Rectal smooth muscle tissue (tissue), 1 donor: ENCODE measurements at regions not wholly inside any gene's neighbourhood (a gene's known extent, or its start where the extent isn't known, plus 50 kb on each side); places are given as distances from the start of the nearest gene placed in this dataset.

ENCODE experiments used
- H3K27ac ChIP-seq: one replicate; pipeline ENCODE4 v1.7.0; 2013; ENCODE audit warnings: low read depth, low read length, inconsistent platforms
- H3K27me3 ChIP-seq: one replicate; pipeline ENCODE4 v1.7.0; 2013; ENCODE audit warnings: low read length; ENCODE audit not compliant: control insufficient read depth, insufficient read depth
- H3K36me3 ChIP-seq: one replicate; pipeline ENCODE4 v1.7.0; 2013; ENCODE audit warnings: low read length; ENCODE audit not compliant: control insufficient read depth, insufficient read depth
- H3K4me1 ChIP-seq: one replicate; pipeline ENCODE4 v1.7.0; 2013; ENCODE audit warnings: low read length; ENCODE audit not compliant: control insufficient read depth, insufficient read depth
- H3K4me3 ChIP-seq: one replicate; pipeline ENCODE4 v1.7.0; 2013; ENCODE audit warnings: low read length
- H3K9ac ChIP-seq: one replicate; pipeline ENCODE4 v1.7.0; 2013; ENCODE audit warnings: low read length

- Histone ChIP-seq H3K4me3 (no peak overlapping the region), H3K27me3 (no peaks in the 10 kb centered on the region), H3K4me1 (no peaks in the 10 kb centered on the region), H3K9ac (no peak overlapping the region), H3K27ac (no peak overlapping the region), H3K36me3 (no peaks in the 10 kb centered on the region)
These were observed 175.8 kb upstream of the GRIN2B start for GRCh38 chr12:14157088-14157747.

GRCh38 chr12:14164266-14164665 lies 182.9 kb upstream of the GRIN2B start:
- H3K27me3 ChIP-seq = no peaks in the 10 kb centered on the region
- no peak overlapping the region for H3K27ac ChIP-seq
- no peak overlapping the region for H3K9ac ChIP-seq
- no peaks in the 10 kb centered on the region for H3K36me3 ChIP-seq
- H3K4me3 ChIP-seq = no peak overlapping the region
- no peaks in the 10 kb centered on the region for H3K4me1 ChIP-seq

- no peaks in the 10 kb centered on the region for H3K4me1 ChIP-seq
- no peaks in the 10 kb centered on the region for H3K27me3 ChIP-seq
- no peaks in the 10 kb centered on the region for H3K36me3 ChIP-seq
- H3K4me3 ChIP-seq = no peak overlapping the region
- no peak overlapping the region for H3K27ac ChIP-seq
- H3K9ac ChIP-seq = no peak overlapping the region
These were observed 185.7 kb upstream of the GRIN2B start for GRCh38 chr12:14167005-14167628.

- H3K4me3 ChIP-seq = no peak overlapping the region
- no peak overlapping the region for H3K27ac ChIP-seq
- H3K27me3 ChIP-seq = no peaks in the 10 kb centered on the region
These were observed 187.9 kb upstream of the GRIN2B start for GRCh38 chr12:14169281-14169680.

DNA sequence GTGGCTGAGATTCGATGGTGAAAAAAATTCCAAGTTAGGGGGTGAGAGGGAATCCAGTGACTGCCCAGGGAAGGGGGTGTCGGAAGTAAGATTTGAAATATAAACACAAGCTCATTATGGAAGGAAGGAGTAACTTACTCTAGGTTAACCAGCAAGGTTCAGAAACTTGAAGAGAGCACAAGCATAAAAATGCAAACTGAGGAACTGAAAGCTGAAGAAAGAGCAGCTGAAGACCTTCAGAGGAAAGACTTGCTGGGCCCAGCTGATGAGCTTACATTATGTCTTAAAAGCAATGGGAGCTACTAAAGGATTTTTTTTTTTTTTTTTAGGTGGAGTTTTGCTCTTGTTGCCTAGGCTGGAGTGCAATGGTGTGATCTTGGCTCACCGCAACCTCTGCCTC lies 189.7 kb upstream of the GRIN2B start:
- Histone ChIP-seq H3K36me3 (no peaks in the 10 kb centered on the region), H3K27ac (no peak overlapping the region), H3K4me1 (no peaks in the 10 kb centered on the region), H3K9ac (no peak overlapping the region), H3K4me3 (no peak overlapping the region), H3K27me3 (no peaks in the 10 kb centered on the region)

More at GRCh38 chr12:14169281-14169680, 187.9 kb upstream of the GRIN2B start:
- no peaks in the 10 kb centered on the region for H3K4me1 ChIP-seq
- H3K36me3 ChIP-seq = no peaks in the 10 kb centered on the region
- no peak overlapping the region for H3K9ac ChIP-seq

GRCh38 chr12:14175206-14175605 lies 190.3 kb upstream of the ATF7IP start:
- H3K4me3 ChIP-seq = no peak overlapping the region
- H3K9ac ChIP-seq = no peak overlapping the region
- H3K27ac ChIP-seq = no peak overlapping the region
- no peaks in the 10 kb centered on the region for H3K27me3 ChIP-seq
- no peaks in the 10 kb centered on the region for H3K36me3 ChIP-seq
- no peaks in the 10 kb centered on the region for H3K4me1 ChIP-seq

DNA sequence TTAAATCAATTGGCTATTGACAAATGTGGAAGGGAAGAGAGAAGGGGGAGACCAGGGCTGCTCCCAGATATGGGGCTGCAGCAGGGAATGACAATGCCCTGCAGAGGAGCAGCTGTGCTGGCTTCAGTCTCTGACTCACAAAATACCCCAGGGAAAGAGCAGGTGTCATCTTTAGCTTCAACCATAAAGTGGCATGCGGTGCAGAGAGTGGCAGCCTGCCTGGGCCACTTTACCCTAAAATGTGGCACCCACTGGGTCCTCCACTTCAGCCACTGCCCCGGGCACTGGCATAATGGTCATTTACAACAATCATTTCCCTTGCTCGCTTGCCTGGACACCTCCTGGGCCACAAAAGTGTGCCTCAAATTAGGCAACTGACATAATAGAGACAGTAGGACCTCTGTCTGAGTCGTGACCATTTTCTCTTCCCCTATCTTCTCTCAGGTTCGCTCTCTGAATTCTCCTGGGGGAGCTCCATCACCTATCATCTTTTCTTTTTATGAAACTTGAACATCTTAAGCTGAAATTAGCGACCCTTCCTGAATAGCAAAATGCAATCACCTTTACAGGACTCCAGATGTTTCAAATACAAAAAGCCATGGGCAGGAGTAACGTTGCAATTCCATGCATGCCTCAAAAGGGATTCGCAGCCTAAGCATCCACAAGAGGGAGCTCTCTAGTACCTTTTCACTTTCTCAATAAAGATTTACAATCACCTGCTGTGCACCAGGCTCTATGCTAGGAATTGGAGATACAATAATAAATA lies 179.9 kb upstream of the ATF7IP start:
- H3K9ac ChIP-seq = no peak overlapping the region
- H3K4me3 ChIP-seq = no peak overlapping the region
- no peaks in the 10 kb centered on the region for H3K36me3 ChIP-seq
- H3K27ac ChIP-seq = no peak overlapping the region
- H3K4me1 ChIP-seq = no peaks in the 10 kb centered on the region
- no peaks in the 10 kb centered on the region for H3K27me3 ChIP-seq

GRCh38 chr12:14186193-14186502 lies 179.3 kb upstream of the ATF7IP start:
- Histone ChIP-seq H3K4me1 (no peaks in the 10 kb centered on the region), H3K4me3 (no peak overlapping the region), H3K27me3 (no peaks in the 10 kb centered on the region), H3K9ac (no peak overlapping the region), H3K27ac (no peak overlapping the region), H3K36me3 (no peaks in the 10 kb centered on the region)

DNA sequence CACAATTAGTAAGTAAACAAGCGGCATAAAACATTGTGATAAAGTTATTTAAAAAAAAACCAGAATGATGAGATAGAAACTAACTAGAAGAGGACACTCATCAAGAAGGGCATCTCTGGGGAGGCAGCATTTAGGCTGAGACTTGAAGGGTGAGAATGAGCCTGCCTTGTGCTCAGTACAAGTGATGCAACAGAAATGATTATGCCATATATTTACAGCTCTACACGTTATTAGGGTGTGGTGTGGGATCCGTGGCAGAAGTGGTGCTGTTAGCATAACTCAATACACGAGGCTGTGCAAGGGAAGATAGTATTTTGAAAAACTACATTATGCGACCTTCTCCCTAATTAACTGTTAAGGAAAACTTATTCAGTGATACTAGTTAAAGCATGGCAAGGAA lies 178.5 kb upstream of the ATF7IP start:
- H3K27ac ChIP-seq = no peak overlapping the region
- no peaks in the 10 kb centered on the region for H3K27me3 ChIP-seq
- no peaks in the 10 kb centered on the region for H3K4me1 ChIP-seq
- H3K36me3 ChIP-seq = no peaks in the 10 kb centered on the region
- H3K4me3 ChIP-seq = no peak overlapping the region
- H3K9ac ChIP-seq = no peak overlapping the region

DNA sequence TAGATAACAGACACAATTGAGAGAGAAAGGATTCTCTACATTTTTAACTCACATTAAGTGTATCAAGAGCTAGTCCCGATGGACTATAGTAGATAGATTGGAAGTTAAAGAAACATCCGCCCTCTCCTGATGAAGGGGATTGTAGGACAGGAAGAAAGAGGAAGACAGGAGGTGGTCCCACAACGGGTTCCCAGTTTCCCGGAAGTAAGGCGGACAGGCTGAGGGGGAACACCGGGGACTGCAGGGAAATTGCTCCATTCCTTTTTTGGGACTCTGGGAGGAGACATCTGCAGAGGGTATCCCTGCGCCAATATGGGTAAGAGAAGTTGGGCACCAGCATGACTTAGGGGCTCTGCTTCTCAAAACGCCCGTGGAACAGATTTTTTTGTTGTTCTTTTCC lies 177.5 kb upstream of the ATF7IP start:
- no peaks in the 10 kb centered on the region for H3K27me3 ChIP-seq
- no peak overlapping the region for H3K27ac ChIP-seq
- H3K4me3 ChIP-seq = no peak overlapping the region
- no peaks in the 10 kb centered on the region for H3K4me1 ChIP-seq
- H3K9ac ChIP-seq = no peak overlapping the region
- H3K36me3 ChIP-seq = no peaks in the 10 kb centered on the region

DNA sequence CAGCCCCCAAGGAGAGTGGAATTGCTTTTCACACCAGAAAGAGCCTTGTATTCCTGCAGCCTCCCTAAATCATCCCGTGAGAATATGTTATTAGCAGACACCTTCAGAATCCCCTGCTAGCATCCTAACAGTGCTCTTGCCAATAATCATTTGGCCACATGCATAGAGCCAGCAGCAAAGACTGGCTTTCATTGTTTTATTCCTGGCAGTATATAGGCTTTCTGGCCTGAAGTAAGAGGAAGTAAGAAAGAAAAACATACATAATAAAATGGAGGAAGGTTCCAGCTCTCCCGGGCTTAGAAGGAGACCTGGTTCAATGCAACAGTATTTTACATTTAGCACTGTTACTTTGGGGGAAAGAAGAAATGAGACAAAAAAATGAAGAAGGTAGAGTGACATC lies 176.7 kb upstream of the ATF7IP start:
- Histone ChIP-seq H3K9ac (no peak overlapping the region), H3K4me1 (no peaks in the 10 kb centered on the region), H3K36me3 (no peaks in the 10 kb centered on the region), H3K4me3 (no peak overlapping the region), H3K27ac (no peak overlapping the region), H3K27me3 (no peaks in the 10 kb centered on the region)

DNA sequence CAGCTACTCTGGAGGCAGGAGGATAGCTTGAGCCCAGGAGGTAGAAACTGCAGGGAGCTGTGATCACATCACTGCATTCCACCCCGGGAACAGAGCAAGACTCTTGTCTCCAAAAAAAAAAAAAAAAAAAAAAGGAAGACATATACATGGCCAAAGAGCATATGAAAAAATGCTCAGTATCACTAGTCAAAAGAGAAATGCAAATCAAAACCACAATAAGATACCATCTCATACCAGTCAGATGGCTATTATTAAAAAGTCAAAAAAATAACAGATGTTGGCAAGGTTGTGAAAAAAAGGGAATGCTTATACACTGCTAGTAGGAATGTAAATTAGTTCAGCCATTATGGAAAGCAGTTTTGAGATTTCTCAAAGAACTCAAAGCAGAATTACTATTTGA lies 174.8 kb upstream of the ATF7IP start:
- H3K9ac ChIP-seq = no peak overlapping the region
- H3K27ac ChIP-seq = no peak overlapping the region
- H3K36me3 ChIP-seq = no peaks in the 10 kb centered on the region
- H3K27me3 ChIP-seq = no peaks in the 10 kb centered on the region
- H3K4me1 ChIP-seq = no peaks in the 10 kb centered on the region
- H3K4me3 ChIP-seq = no peak overlapping the region

- Histone ChIP-seq H3K9ac (no peak overlapping the region), H3K4me3 (no peak overlapping the region), H3K36me3 (no peaks in the 10 kb centered on the region), H3K4me1 (no peaks in the 10 kb centered on the region), H3K27ac (no peak overlapping the region), H3K27me3 (no peaks in the 10 kb centered on the region)
These were observed 173.9 kb upstream of the ATF7IP start for GRCh38 chr12:14191612-14192011.
